ENCODE measurements at regions not wholly inside any gene's neighbourhood (a gene's known extent, or its start where the extent isn't known, plus 50 kb on each side); places are given as distances from the start of the nearest gene placed in this dataset.
"Not testable (repeated sequence)": the region's sequence is repeated elsewhere in the genome, so short reads cannot be mapped to it uniquely, and the experiment has no call there.

- peak; percentile 41 to 56 for DNase-seq
These were observed 78.3 kb upstream of the SLC16A7 start for GRCh38 chr12:59517522-59517921.

GRCh38 chr12:59500915-59501314, 94.9 kb upstream of the SLC16A7 start:
- no peak for DNase-seq

- no peak for DNase-seq
These were observed 95.5 kb upstream of the SLC16A7 start for GRCh38 chr12:59500335-59500734.

GRCh38 chr12:59499774-59500173, 96.1 kb upstream of the SLC16A7 start:
- DNase-seq, result no peak

- DNase-seq, result no peak
These were observed 101.2 kb upstream of the SLC16A7 start for GRCh38 chr12:59494617-59495016.

- no peak for DNase-seq
These were observed 104.0 kb upstream of the SLC16A7 start for GRCh38 chr12:59491877-59492276.

- DNase-seq, result no peak
These were observed 109.0 kb upstream of the SLC16A7 start for GRCh38 chr12:59486827-59487226.

- DNase-seq, result no peak
These were observed 111.3 kb upstream of the SLC16A7 start for GRCh38 chr12:59484575-59484974.

- DNase-seq, result not testable (repeated sequence)
These were observed 121.6 kb upstream of the SLC16A7 start for GRCh38 chr12:59474236-59474635.

GRCh38 chr12:59472273-59472672, 123.6 kb upstream of the SLC16A7 start:
- no peak for DNase-seq

- DNase-seq, result no peak
These were observed 135.7 kb upstream of the SLC16A7 start for GRCh38 chr12:59459966-59460660.

- DNase-seq, result no peak
These were observed 142.4 kb upstream of the SLC16A7 start for GRCh38 chr12:59453475-59453874.

GRCh38 chr12:59452746-59453145, 143.1 kb upstream of the SLC16A7 start:
- DNase-seq, result no peak

GRCh38 chr12:59452259-59452658, 143.6 kb upstream of the SLC16A7 start:
- no peak for DNase-seq

- DNase-seq, result no peak
These were observed 149.7 kb upstream of the SLC16A7 start for GRCh38 chr12:59446116-59446515.

- no peak for DNase-seq
These were observed 150.9 kb upstream of the SLC16A7 start for GRCh38 chr12:59444932-59445331.

GRCh38 chr12:59432057-59432456, 163.8 kb upstream of the SLC16A7 start:
- no peak for DNase-seq

GRCh38 chr12:59431266-59431665, 164.6 kb upstream of the SLC16A7 start:
- no peak for DNase-seq

GRCh38 chr12:59429766-59430165, 166.1 kb upstream of the SLC16A7 start:
- DNase-seq, result no peak

- DNase-seq, result no peak
These were observed 170.0 kb upstream of the SLC16A7 start for GRCh38 chr12:59425798-59426197.

GRCh38 chr12:59424666-59425065, 171.2 kb upstream of the SLC16A7 start:
- not testable (repeated sequence) for DNase-seq

GRCh38 chr12:59414051-59414450, 181.8 kb upstream of the SLC16A7 start:
- no peak for DNase-seq

- DNase-seq, result no peak
These were observed 187.4 kb upstream of the SLC16A7 start for GRCh38 chr12:59408431-59408830.

GRCh38 chr12:59407799-59408198, 188.0 kb upstream of the SLC16A7 start:
- DNase-seq, result no peak

GRCh38 chr12:59405992-59406391, 189.8 kb upstream of the SLC16A7 start:
- DNase-seq, result no peak

Measured in NCI-H1930 (cell line).